ENCODE measurements at regions not wholly inside any gene's neighbourhood (a gene's known extent, or its start where the extent isn't known, plus 50 kb on each side); places are given as distances from the start of the nearest gene placed in this dataset.

DNA sequence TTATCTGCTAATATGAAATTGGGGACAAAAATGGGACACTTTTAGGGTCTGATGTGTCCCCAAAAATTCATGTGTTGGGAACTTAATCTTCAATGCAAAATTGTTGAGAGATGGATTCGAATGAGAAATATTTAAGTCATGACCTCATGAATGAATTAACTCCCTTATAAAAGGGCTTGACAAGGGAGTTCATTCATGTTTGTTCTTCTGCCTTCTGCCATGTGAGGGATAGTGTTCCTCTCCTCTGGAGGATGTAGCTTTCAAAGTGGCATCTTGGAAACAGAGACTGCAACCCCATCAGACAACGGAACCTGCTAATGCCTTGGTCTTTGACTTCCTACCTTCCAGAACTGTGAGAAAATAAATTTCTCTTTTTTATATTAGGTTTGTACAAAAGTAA, 89.2 kb upstream of the LINC00305 start:
- intact Hi-C loops (cut with DNase I) = no loop called here
- H3K4me3 ChIP-seq = no peak overlapping the region
- ATAC-seq (no peak), DNase-seq (no peak)
- H3K36me3 ChIP-seq = no peaks in the 10 kb centered on the region
- WGBS, 2 donors = 80 to 86% methylated on average over 2 of the region's 2 CpGs
- H3K4me1 ChIP-seq = no peaks in the 10 kb centered on the region
- H3K27ac ChIP-seq = no peak overlapping the region
- H3K27me3 ChIP-seq = no peaks in the 10 kb centered on the region
- TF ChIP-seq, protein P1, sequence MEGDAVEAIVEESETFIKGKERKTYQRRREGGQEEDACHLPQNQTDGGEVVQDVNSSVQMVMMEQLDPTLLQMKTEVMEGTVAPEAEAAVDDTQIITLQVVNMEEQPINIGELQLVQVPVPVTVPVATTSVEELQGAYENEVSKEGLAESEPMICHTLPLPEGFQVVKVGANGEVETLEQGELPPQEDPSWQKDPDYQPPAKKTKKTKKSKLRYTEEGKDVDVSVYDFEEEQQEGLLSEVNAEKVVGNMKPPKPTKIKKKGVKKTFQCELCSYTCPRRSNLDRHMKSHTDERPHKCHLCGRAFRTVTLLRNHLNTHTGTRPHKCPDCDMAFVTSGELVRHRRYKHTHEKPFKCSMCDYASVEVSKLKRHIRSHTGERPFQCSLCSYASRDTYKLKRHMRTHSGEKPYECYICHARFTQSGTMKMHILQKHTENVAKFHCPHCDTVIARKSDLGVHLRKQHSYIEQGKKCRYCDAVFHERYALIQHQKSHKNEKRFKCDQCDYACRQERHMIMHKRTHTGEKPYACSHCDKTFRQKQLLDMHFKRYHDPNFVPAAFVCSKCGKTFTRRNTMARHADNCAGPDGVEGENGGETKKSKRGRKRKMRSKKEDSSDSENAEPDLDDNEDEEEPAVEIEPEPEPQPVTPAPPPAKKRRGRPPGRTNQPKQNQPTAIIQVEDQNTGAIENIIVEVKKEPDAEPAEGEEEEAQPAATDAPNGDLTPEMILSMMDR (IDR thresholded peaks at IDR 0.05) = no peak
- no peaks in the 10 kb centered on the region for H3K9me3 ChIP-seq

- Histone ChIP-seq H3K36me3 (no peaks in the 10 kb centered on the region), H3K9me3 (peaks cover 0 to 10% (median 0%) of the 10 kb centered on the region in 11 donors), H3K4me3 (no peak overlapping the region), H3K27ac (no peak overlapping the region), H3K4me1 (no peaks in the 10 kb centered on the region), H3K27me3 (no peaks in the 10 kb centered on the region)
- DNase-seq = no peak
- WGBS, 2 donors = 47 to 49% methylated on average over 3 of the region's 3 CpGs
- intact Hi-C loops (cut with DNase I) = no loop called here
- TF ChIP-seq, protein P1 (IDR thresholded peaks at IDR 0.05) = no peak
- no peak for ATAC-seq
Measured at GRCh38 chr18:64234321-64234720, 85.4 kb upstream of the LINC00305 start.

- 72 to 76% methylated on average over 1 of the region's 1 CpG for WGBS, 2 donors
- Histone ChIP-seq H3K4me3 (no peak overlapping the region), H3K36me3 (no peaks in the 10 kb centered on the region), H3K9me3 (peaks cover 0 to 10% (median 0%) of the 10 kb centered on the region in 11 donors), H3K4me1 (no peaks in the 10 kb centered on the region), H3K27ac (no peak overlapping the region), H3K27me3 (no peaks in the 10 kb centered on the region)
- intact Hi-C loops (cut with DNase I) = no loop called here
- TF ChIP-seq, protein P1 (IDR thresholded peaks at IDR 0.05) = no peak
- DNase-seq (no peak), ATAC-seq (no peak)
Measured at GRCh38 chr18:64233851-64234250, 85.0 kb upstream of the LINC00305 start.

DNA sequence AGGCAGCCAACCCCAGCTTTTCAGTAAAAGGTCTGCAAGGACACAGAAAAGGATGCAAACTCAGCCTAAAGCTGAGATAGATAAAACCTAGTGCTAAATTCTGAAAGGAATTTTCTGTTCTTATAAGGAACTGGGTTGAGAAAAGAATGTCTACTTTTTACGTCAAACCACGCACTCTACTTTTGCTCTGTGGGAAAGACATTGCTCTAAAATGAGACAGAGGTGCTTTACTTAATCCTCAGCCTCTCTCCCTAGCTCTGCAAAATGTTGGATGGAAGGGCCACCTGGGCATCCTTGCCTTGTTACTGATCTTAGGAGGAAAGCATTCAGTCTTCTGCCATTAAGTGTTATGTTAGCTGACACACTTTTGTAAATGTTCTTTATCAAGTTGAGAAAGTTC, 72.1 kb upstream of the LINC00305 start:
- Histone ChIP-seq H3K27me3 (no peaks in the 10 kb centered on the region), H3K9me3 (peaks cover 0 to 3% (median 0%) of the 10 kb centered on the region in 11 donors), H3K27ac (no peak overlapping the region), H3K4me3 (no peak overlapping the region), H3K4me1 (no peaks in the 10 kb centered on the region), H3K36me3 (no peaks in the 10 kb centered on the region)
- DNase-seq = no peak
- intact Hi-C loops (cut with DNase I) = no loop called here
- TF ChIP-seq, protein P1 (IDR thresholded peaks at IDR 0.05) = no peak
- WGBS, 2 donors = 93 to 95% methylated on average over 2 of the region's 2 CpGs
- no peak for ATAC-seq

Data from heart right ventricle (tissue), 16 donors.